ENCODE measurements at regions not wholly inside any gene's neighbourhood (a gene's known extent, or its start where the extent isn't known, plus 50 kb on each side); places are given as distances from the start of the nearest gene placed in this dataset.

- ATAC-seq (ENCODE audit: insufficient number of reproducible peaks, low FRiP score, low read depth) (no peak), DNase-seq (ENCODE audit: low spot score) (no peak)
- no peaks in the 10 kb centered on the region for H3K4me1 ChIP-seq (ENCODE audit: control insufficient read depth in 1 of 2, low read depth in 2 of 2)
- H3K27ac ChIP-seq: no peak overlapping the region
- H3K9me3 ChIP-seq: no peaks in the 10 kb centered on the region
- H3K4me3 ChIP-seq: no peak overlapping the region
- TF ChIP-seq, protein P1, sequence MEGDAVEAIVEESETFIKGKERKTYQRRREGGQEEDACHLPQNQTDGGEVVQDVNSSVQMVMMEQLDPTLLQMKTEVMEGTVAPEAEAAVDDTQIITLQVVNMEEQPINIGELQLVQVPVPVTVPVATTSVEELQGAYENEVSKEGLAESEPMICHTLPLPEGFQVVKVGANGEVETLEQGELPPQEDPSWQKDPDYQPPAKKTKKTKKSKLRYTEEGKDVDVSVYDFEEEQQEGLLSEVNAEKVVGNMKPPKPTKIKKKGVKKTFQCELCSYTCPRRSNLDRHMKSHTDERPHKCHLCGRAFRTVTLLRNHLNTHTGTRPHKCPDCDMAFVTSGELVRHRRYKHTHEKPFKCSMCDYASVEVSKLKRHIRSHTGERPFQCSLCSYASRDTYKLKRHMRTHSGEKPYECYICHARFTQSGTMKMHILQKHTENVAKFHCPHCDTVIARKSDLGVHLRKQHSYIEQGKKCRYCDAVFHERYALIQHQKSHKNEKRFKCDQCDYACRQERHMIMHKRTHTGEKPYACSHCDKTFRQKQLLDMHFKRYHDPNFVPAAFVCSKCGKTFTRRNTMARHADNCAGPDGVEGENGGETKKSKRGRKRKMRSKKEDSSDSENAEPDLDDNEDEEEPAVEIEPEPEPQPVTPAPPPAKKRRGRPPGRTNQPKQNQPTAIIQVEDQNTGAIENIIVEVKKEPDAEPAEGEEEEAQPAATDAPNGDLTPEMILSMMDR (IDR thresholded peaks at IDR 0.05): no peak
- no peaks in the 10 kb centered on the region for H3K27me3 ChIP-seq (replicated peaks; ENCODE audit: insufficient read depth)
- H3K36me3 ChIP-seq: no peaks in the 10 kb centered on the region
Observed at GRCh38 chr14:65206078-65206447, 103.7 kb upstream of the MAX start.

DNA sequence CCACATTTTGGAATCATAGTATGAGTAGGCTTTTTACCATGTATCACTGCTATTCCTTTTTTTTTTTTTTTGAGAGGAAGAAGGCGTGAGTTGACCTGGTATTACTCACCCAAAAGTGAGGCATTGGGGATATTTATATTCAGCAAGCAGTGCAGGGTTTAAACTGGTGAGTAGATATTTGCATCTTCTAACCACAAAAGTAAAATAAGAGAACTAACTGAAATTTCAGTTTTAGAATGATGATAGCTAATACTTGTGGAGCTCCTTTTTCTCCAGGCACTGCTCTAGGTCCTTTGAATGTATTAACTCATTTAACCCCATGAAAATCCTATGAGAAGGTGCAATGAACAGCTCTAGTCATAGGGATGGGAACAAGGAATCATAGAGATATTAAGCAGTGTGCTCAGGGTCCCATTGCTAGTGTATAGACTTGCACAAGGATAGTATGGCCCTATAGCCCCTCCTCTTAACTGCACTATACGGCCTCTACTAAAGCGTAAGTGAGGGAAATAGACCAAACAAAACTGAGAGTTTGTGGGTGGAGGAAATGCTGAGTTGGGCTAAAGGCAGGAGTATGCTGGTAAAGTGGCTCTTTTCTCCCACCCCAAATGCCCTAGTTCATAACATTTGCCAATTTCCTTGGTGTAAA, 104.3 kb upstream of the MAX start:
- H3K27ac ChIP-seq: no peak overlapping the region
- H3K9me3 ChIP-seq: no peaks in the 10 kb centered on the region
- H3K27me3 ChIP-seq (replicated peaks; ENCODE audit: insufficient read depth): no peaks in the 10 kb centered on the region
- no peak for ATAC-seq (ENCODE audit: insufficient number of reproducible peaks, low FRiP score, low read depth)
- TF ChIP-seq, protein P1 (IDR thresholded peaks at IDR 0.05): no peak
- H3K36me3 ChIP-seq: no peaks in the 10 kb centered on the region
- no peaks in the 10 kb centered on the region for H3K4me1 ChIP-seq (ENCODE audit: control insufficient read depth in 1 of 2, low read depth in 2 of 2)
- H3K4me3 ChIP-seq: no peak overlapping the region
- DNase-seq (ENCODE audit: low spot score): no peak

- Histone ChIP-seq H3K27me3 (replicated peaks; ENCODE audit: insufficient read depth) (no peaks in the 10 kb centered on the region), H3K36me3 (no peaks in the 10 kb centered on the region), H3K27ac (no peak overlapping the region), H3K4me1 (ENCODE audit: control insufficient read depth in 1 of 2, low read depth in 2 of 2) (no peaks in the 10 kb centered on the region), H3K9me3 (no peaks in the 10 kb centered on the region), H3K4me3 (no peak overlapping the region)
- DNase-seq (ENCODE audit: low spot score): no peak
- TF ChIP-seq, protein P1 (IDR thresholded peaks at IDR 0.05): no peak
- ATAC-seq (ENCODE audit: insufficient number of reproducible peaks, low FRiP score, low read depth): no peak
Observed at GRCh38 chr14:65208548-65208947, 106.2 kb upstream of the MAX start.

DNA sequence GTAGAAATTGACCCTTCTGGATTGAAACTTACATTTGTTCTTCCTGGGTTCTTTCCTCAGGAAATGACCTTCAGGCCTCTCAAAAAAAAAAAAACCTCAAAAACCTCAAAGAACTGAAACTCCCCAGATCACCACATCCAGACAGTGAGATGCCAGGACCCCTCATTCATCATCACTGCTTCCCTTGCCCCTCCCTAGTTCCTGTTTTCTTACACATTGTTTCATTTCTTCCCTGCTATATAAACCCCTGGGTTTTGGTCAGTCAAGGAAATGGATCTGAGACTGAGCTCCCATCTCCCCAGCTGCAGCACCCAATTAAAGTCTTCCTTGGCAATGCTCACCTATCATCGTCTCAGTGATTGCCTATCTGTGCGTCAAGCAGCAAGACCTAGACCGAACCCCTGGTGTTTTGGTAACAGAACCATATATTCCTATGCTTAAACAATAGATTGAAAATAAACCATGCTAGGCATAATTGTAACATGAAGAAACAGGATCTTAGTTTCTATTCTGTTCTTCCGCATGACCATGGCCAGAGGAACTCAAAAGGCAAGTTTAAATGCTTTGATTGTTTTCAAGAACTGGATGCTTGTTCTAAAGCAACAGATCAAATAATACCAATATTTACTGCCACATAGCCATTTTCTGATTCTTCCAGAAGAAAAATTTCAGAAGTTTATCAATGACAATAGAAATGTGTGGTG, 108.0 kb upstream of the MAX start:
- Histone ChIP-seq H3K36me3 (no peaks in the 10 kb centered on the region), H3K27me3 (replicated peaks; ENCODE audit: insufficient read depth) (no peaks in the 10 kb centered on the region), H3K4me1 (ENCODE audit: control insufficient read depth in 1 of 2, low read depth in 2 of 2) (no peaks in the 10 kb centered on the region), H3K9me3 (no peaks in the 10 kb centered on the region), H3K27ac (no peak overlapping the region), H3K4me3 (no peak overlapping the region)
- ATAC-seq (ENCODE audit: insufficient number of reproducible peaks, low FRiP score, low read depth) (no peak), DNase-seq (ENCODE audit: low spot score) (no peak)
- TF ChIP-seq, protein P1 (IDR thresholded peaks at IDR 0.05): no peak

DNA sequence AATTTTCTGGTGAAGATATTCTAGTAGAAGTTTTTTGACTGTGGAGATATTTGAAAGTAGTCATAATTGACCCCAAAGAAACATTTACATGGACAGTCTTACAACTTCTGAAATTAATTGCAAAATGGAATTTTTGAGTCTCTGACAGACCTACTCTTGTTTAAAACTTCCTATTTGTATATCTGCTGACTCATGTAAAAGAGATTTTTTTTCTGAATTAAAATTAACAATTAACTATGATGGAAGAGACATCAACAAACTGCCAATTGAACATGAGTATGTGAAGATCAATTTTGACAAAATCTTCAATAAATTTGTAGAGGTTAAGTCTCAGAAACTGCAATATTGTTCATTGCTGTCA, 108.5 kb upstream of the MAX start:
- TF ChIP-seq, protein P1 (IDR thresholded peaks at IDR 0.05): no peak
- Histone ChIP-seq H3K4me3 (no peak overlapping the region), H3K27ac (no peak overlapping the region)

More for the DNA sequence above, 108.5 kb upstream of the MAX start:
- H3K9me3 ChIP-seq: no peaks in the 10 kb centered on the region
- ATAC-seq (ENCODE audit: insufficient number of reproducible peaks, low FRiP score, low read depth) (no peak), DNase-seq (ENCODE audit: low spot score) (no peak)
- no peaks in the 10 kb centered on the region for H3K27me3 ChIP-seq (replicated peaks; ENCODE audit: insufficient read depth)
- H3K4me1 ChIP-seq (ENCODE audit: control insufficient read depth in 1 of 2, low read depth in 2 of 2): no peaks in the 10 kb centered on the region
- no peaks in the 10 kb centered on the region for H3K36me3 ChIP-seq
